ENCODE measurements at regions not wholly inside any gene's neighbourhood (a gene's known extent, or its start where the extent isn't known, plus 50 kb on each side); places are given as distances from the start of the nearest gene placed in this dataset.

- no peak for DNase-seq
Observed at GRCh38 chr18:27750923-27751322, 426.0 kb downstream of the CDH2 start.

GRCh38 chr18:27750014-27750413 is 426.9 kb downstream of the CDH2 start:
- DNase-seq, result peak; percentile 6 to 47

DNA sequence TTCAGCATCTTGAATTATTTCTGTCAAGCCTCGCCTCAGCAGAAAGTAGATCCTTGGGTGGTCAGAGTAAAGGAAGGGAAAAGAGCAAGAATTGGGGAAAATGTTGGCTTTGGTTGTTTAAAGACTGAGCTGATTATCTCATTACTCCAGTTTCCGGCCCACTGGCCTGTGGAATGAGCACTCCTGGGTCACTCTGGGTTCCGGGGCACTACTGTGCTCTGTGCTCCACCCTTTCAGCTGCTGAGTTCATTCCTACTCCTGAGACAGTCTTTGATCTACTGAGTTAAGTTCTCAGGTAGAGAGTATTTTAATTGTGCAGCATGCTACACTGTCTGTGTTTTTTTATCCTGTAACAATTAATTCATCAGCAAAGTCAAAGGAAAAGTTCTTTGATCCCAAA is 427.7 kb downstream of the CDH2 start:
- DNase-seq, result no peak

GRCh38 chr18:27746241-27746640 is 430.7 kb downstream of the CDH2 start:
- no peak for DNase-seq

GRCh38 chr18:27735117-27735516 is 441.8 kb downstream of the CDH2 start:
- no peak for DNase-seq

DNA sequence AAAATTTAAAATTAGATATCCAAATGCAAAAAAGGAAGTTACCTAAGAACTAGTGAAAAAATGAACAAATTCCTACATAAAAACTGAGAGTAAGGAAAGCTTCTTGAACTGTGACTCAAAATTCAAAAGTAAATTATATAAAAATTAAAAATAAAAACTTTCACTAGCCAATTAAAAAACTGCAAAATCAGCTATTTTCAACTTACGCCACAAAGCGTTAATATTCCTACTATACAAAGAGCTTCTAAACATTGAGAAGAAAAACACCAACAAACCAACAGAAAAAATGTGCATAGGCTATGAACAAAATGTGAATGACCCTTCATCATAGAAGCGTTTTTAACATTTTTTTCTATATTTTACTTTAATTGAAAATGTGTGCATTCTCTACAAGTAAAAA is 445.7 kb downstream of the CDH2 start:
- no peak for DNase-seq

GRCh38 chr18:27728659-27729058 is 448.3 kb downstream of the CDH2 start:
- no peak for DNase-seq

DNA sequence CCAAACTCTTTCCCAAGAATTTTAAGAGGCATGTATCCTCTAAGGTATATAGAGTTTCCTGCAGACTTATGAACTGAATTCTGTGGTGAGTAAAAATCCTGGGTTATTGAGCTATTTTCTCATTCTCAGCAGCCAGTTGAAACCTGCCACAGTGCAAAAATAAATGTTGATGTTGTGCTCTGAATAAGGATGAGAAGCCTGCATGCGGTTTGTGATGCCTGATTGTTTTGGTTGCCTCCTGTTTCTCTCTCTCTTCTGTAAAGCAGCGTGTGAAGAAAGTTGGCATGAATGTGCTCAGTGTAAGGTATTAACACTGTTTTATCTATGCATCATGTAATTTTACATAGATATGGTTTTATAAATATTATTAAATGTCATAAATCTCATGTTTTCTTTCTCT is 452.6 kb downstream of the CDH2 start:
- no peak for DNase-seq

DNA sequence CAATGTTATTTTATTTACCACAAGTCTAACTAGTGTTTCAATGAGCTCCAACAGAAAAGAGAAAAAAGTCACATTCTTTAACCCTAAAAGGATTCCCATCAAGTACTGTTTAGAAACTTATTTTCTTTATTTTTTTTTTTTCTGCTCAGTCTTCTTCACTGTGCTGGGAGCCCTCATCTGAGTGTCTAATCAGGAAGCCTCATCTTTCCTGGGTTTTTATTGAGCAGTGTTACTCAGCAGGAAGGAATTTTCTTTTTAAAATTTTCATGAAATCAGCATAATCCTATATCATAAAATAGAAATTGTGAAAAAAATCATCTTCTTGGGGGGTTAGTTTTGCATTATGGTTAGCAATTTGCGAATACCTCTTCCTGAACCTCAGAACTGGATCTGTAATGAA is 453.8 kb downstream of the CDH2 start:
- no peak for DNase-seq

DNA sequence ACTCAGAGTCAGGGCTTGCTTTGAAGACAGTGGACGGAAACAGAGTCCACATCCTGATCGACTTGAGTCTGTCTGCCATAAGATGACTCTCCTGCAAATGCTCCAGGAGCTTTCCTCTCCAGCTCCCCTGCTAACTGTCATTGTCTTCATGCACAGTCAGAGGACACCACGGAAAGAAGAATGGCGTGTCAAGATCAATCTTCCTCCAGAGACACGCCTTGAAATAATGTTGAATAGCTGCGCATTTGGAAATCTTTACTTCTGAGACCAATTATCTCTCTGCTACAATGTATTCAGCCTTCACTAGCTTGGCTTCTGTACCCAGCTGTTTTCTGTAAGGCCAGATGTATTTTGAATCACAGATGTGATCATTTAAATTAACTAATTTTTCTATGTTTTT is 457.2 kb downstream of the CDH2 start:
- DNase-seq, result no peak

DNA sequence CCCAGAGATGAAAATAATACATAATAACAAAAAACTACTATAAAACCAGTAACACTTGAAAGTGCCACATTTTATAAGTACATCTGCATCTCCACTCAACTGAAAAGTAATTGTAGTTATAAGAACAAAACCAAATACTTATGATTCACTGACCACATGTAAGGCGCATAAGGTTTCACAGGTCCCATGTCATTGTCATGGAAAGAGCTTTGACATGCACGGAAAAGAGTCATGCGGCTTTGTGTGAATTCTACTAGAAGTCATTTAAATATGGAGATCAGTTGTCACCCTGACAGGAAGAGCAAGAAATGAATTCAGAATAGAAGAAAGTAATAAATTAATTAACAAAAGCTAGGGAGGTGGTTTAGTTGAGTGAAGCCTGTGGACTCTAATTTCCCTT is 459.1 kb downstream of the CDH2 start:
- no peak for DNase-seq

DNA sequence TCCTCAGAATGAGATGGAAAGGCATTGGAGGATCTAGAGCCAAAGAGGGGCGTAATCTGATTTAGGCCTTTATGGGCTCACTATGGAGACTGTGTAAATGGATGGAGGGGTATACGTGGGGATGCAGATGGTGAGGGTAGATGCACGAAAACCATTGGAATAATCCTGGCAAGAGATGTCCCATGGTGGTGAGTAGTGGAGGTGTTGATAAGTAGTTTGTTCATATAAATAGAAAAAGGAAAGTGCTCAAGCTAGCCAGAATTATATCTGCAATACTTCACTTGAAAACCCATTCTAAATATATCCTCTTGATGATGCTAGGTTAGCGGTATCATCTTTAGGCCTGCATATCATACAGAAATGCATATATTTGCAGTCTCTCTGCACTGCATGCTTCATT is 459.7 kb downstream of the CDH2 start:
- DNase-seq, result no peak

DNA sequence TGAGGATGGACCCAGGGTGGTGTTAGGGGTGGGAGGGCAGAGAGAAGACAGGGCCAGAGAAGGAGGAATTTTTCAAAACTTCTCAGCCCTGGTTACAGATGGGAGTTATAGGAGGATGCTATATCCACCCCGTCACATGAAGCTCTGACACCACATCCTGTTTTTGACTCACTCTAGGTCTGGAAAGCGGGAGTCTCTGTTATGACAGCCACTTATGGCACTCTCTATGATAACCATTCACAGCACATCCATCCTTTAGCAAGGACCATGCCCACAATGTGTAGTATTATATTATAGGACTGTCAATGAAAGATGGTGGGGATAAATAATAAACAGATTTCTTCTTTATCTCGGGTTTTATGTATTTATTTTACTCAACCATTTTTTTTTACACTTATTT is 461.2 kb downstream of the CDH2 start:
- no peak for DNase-seq

DNA sequence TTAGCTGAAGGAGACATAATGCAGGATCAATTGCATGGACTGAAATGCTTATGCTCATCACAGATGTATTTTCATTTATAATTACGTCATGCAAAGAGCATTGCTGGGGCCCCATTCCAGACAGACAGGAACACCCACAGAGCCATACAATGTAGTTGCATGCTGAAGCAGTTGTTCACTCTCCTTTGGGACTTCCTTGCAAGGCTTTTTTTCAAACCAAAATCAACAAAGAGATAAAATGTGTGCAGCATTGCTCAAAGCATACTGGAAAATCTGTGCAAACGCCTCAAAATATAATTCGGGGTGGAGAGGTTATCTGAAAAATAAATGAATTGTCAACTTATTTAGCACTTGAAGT is 463.2 kb downstream of the CDH2 start:
- DNase-seq, result no peak

- DNase-seq, result peak in 1 of 2 experiments; percentile 71
Observed at GRCh38 chr18:27713037-27713737, 463.7 kb downstream of the CDH2 start.

- DNase-seq, result no peak
Observed at GRCh38 chr18:27712066-27712465, 464.9 kb downstream of the CDH2 start.

GRCh38 chr18:27711382-27711781 is 465.5 kb downstream of the CDH2 start:
- DNase-seq, result no peak

- DNase-seq, result no peak
Observed at GRCh38 chr18:27709344-27709743, 467.6 kb downstream of the CDH2 start.

- no peak for DNase-seq
Observed at GRCh38 chr18:27707201-27707600, 469.7 kb downstream of the CDH2 start.

DNA sequence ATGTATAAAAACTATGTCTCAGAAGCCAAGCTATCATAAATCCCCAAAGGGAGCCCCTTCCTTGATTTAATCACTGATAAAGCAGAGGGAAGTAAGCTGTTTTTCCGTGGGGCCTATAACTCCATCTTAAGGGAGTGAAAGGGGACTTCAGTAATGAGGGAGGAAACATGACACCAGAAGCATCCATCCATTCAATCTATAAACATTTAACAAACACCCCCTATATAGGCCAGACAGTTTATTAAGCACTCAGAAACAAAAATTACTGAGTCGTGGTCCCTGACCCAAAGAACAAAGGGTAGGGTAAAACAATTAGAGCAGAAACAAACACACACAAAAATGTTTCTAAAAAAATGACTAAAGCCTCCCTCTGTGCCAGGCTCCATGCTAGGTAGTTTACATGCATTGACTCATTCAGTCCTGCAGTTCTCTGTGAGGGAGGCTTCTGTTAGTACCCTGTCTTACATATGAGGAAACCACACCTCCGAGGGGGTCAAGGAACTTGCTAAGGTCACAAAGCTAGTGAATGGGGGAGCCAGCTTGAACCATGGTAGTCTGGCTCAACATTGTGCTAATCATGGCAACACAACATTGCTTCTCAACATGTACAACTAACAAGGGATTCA is 472.1 kb downstream of the CDH2 start:
- no peak for DNase-seq

GRCh38 chr18:27699137-27699536 is 477.8 kb downstream of the CDH2 start:
- no peak for DNase-seq

DNA sequence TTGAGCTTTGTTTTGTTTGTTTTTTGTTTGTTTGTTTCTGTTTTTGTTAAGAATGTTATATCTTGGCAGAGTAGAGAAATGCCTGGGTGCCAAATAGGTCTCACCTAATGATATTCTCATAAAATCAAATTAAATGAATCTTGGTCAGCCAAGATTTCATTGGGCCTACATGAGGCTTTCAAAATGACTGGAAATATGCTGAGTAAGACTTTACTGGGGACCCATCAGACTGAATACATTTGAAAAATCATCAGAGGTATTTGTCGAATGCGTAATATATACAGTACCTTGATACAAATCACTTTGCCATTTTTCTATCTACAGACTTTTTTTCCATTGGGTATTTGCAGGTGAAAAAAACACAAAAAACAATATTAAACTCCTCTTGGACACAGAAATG is 480.8 kb downstream of the CDH2 start:
- no peak for DNase-seq

- DNase-seq, result no peak
Observed at GRCh38 chr18:27695503-27695902, 481.4 kb downstream of the CDH2 start.

DNA sequence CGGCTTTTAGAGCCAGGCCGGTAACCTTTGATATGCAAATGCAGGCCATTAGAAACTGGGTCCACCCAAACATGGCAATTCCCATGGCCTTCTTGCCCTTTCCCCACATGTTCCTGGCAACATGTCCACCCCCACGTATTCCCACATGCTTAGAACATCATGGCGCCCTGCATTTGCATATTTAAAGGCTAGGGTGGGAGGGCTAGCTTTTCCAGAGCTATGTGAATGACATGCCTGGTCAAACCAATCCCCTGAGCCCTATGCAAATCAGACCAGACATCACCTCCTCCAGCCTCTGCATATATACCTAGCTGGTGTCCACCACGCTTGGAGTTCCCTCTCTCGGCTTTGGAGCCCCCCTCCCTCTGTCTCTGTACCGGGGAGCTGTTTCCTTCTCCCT is 481.9 kb downstream of the CDH2 start:
- no peak for DNase-seq

GRCh38 chr18:27688581-27688980 is 488.3 kb downstream of the CDH2 start:
- no peak for DNase-seq
